Type B pancreatic cell (in vitro differentiated cells): ENCODE measurements at regions not wholly inside any gene's neighbourhood (a gene's known extent, or its start where the extent isn't known, plus 50 kb on each side); places are given as distances from the start of the nearest gene placed in this dataset.

ENCODE experiments used
- DNase-seq: peaks from one replicate; pipeline ENCODE4 v3.0.0; 2021; ENCODE audit warnings: mixed read lengths; ENCODE audit not compliant: unreplicated experiment; ENCODE audit errors: extremely low spot score
- H3K27ac Mint-ChIP-seq: 2 replicates; pipeline ENCODE4 v1.8.0; 2021; ENCODE audit warnings: mild to moderate bottlenecking, mixed read lengths
- H3K27me3 Mint-ChIP-seq: 2 replicates; pipeline ENCODE4 v1.8.0; 2021; ENCODE audit warnings: mixed read lengths
- H3K36me3 Mint-ChIP-seq: 2 replicates; pipeline ENCODE4 v1.8.0; 2021; ENCODE audit warnings: mixed read lengths
- H3K4me1 Mint-ChIP-seq: one replicate; pipeline ENCODE4 v1.8.0; 2021; ENCODE audit warnings: mixed read lengths; ENCODE audit not compliant: unreplicated experiment
- H3K4me3 Mint-ChIP-seq: 2 replicates; pipeline ENCODE4 v1.8.0; 2021; ENCODE audit warnings: mild to moderate bottlenecking, mixed read lengths
- H3K9me3 Mint-ChIP-seq: 2 replicates; pipeline ENCODE4 v1.8.0; 2021; ENCODE audit warnings: mixed read lengths
- TF ChIP-seq, protein P1 (sequence below): fragments of 200-600 bp; sonication (generic); conservative IDR thresholded peaks from 2 replicates; pipeline ENCODE4 v1.5.0; 2021; ENCODE audit warnings: antibody characterized with exemption, mild to moderate bottlenecking

DNA sequence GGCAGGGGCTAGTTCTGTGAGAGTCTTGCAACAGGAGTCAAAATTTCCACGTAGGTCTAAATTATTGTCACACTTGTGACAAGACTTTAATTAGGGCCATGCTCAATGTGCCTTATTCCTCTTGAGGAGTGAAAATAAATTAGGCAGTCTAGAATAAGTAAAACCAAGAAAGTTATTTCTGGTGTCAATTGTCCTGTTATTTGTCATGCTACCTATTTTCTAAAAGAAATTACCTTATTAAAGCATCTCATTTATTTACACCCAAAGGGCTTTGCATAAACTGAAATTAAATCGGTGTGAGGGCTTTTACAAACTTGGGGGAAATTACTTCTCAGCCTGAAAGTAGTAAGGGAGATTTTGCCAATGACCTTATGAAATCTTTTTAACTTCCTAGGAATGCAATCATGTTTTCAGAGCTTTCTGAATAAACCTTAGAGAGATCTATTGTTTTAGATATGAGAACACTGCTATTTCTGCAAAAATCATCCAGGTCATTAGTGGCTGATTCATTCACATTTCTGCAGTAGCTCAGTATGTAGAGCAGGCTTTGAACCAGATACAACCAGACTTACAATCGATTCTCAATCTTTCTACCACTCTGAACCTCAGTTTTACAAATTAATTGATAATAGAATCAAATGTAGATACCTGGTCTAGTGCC is 221.2 kb upstream of the SAMSN1 start:
- Mint-ChIP-seq H3K36me3 (no peaks in the 10 kb centered on the region), H3K4me1 (peaks cover 10% of the 10 kb centered on the region), H3K27me3 (no peaks in the 10 kb centered on the region), H3K9me3 (no peaks in the 10 kb centered on the region), H3K4me3 (no peak overlapping the region), H3K27ac (no peak overlapping the region)
- DNase-seq, result no peak
- TF ChIP-seq, protein P1, sequence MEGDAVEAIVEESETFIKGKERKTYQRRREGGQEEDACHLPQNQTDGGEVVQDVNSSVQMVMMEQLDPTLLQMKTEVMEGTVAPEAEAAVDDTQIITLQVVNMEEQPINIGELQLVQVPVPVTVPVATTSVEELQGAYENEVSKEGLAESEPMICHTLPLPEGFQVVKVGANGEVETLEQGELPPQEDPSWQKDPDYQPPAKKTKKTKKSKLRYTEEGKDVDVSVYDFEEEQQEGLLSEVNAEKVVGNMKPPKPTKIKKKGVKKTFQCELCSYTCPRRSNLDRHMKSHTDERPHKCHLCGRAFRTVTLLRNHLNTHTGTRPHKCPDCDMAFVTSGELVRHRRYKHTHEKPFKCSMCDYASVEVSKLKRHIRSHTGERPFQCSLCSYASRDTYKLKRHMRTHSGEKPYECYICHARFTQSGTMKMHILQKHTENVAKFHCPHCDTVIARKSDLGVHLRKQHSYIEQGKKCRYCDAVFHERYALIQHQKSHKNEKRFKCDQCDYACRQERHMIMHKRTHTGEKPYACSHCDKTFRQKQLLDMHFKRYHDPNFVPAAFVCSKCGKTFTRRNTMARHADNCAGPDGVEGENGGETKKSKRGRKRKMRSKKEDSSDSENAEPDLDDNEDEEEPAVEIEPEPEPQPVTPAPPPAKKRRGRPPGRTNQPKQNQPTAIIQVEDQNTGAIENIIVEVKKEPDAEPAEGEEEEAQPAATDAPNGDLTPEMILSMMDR, result no peak

- H3K27me3 Mint-ChIP-seq, result no peaks in the 10 kb centered on the region
- no peaks in the 10 kb centered on the region for H3K9me3 Mint-ChIP-seq
- no peaks in the 10 kb centered on the region for H3K36me3 Mint-ChIP-seq
- TF ChIP-seq, protein P1, result no peak
- H3K4me1 Mint-ChIP-seq, result peaks cover under 1% of the 10 kb centered on the region
- no peak overlapping the region for H3K4me3 Mint-ChIP-seq
- DNase-seq, result no peak
- H3K27ac Mint-ChIP-seq, result no peak overlapping the region
These were observed 220.1 kb upstream of the SAMSN1 start for GRCh38 chr21:14766241-14766640.

DNA sequence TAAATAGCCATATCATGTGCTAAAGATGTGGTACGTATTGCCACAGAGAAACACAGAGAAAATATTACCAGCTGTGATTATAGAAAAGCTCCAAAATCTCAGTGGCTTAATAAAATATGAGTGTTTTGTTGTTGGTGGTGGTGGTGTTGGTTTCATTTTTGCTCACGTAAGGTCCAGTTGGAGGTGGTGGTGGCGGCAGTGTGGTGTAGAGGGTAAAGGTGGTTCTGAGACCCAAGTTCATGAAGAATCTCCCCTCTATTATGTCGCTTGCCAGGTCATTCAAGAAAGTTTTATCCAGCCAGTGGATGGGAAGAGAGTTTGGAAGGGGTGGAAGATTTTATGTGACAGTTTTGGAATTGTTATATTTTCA is 217.6 kb upstream of the SAMSN1 start:
- Mint-ChIP-seq H3K4me3 (no peak overlapping the region), H3K4me1 (no peaks in the 10 kb centered on the region), H3K9me3 (no peaks in the 10 kb centered on the region), H3K27ac (no peak overlapping the region), H3K27me3 (no peaks in the 10 kb centered on the region), H3K36me3 (no peaks in the 10 kb centered on the region)
- no peak for DNase-seq
- TF ChIP-seq, protein P1, result no peak

- TF ChIP-seq, protein P1, result no peak
- H3K36me3 Mint-ChIP-seq, result no peaks in the 10 kb centered on the region
- no peaks in the 10 kb centered on the region for H3K9me3 Mint-ChIP-seq
- no peak for DNase-seq
- no peak overlapping the region for H3K27ac Mint-ChIP-seq
- no peaks in the 10 kb centered on the region for H3K27me3 Mint-ChIP-seq
- no peak overlapping the region for H3K4me3 Mint-ChIP-seq
- no peaks in the 10 kb centered on the region for H3K4me1 Mint-ChIP-seq
These were observed 216.9 kb upstream of the SAMSN1 start for GRCh38 chr21:14762734-14763694.

DNA sequence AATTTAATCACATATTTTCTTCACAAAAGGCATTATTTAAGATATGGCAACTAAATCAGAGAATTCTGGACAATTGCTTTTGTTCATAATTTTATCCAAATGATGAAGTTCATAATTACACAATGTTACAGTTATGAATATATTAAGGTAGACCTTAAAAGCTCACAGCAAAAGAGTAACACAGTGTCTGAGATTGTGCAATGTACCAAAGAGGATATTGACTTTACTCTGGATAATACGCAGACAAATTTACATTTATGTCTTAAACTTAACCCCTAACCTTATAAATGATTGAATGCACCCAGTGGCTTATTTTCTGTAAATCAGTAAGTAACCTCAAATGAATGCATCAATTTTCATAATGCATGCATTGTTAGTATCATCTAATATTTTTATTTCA is 216.2 kb upstream of the SAMSN1 start:
- H3K4me3 Mint-ChIP-seq, result no peak overlapping the region
- no peaks in the 10 kb centered on the region for H3K27me3 Mint-ChIP-seq
- DNase-seq, result no peak
- TF ChIP-seq, protein P1, result no peak
- no peak overlapping the region for H3K27ac Mint-ChIP-seq
- H3K36me3 Mint-ChIP-seq, result no peaks in the 10 kb centered on the region
- H3K4me1 Mint-ChIP-seq, result no peaks in the 10 kb centered on the region
- H3K9me3 Mint-ChIP-seq, result peaks cover 4% of the 10 kb centered on the region
